VCaP (cell line): ENCODE measurements at regions not wholly inside any gene's neighbourhood (a gene's known extent, or its start where the extent isn't known, plus 50 kb on each side); places are given as distances from the start of the nearest gene placed in this dataset.

Experiments
- H3K27ac ChIP-seq: fragments of 450-650 bp; 2 replicates; pipeline ENCODE4 v1.5.1; 2017
- CTCF ChIP-seq: fragments of 450-650 bp; conservative IDR thresholded peaks from 2 replicates; pipeline ENCODE4 v1.5.1; 2017; ENCODE audit warnings: mild to moderate bottlenecking, moderate library complexity

GRCh38 chr6:23447731-23448130 lies 678.3 kb upstream of the NRSN1 start:
- H3K27ac ChIP-seq = peak overlapping the region; percentile 41; the same call in 1 of the 2 replicates
- no peak for TF ChIP-seq CTCF

GRCh38 chr6:23448281-23448680 lies 677.7 kb upstream of the NRSN1 start:
- no peak for TF ChIP-seq CTCF
- 0 out of 2 replicates have a peak overlapping the region, but pooled peaks have one; percentile 41 for H3K27ac ChIP-seq

GRCh38 chr6:23454080-23454976 lies 671.7 kb upstream of the NRSN1 start:
- no peak overlapping the region for H3K27ac ChIP-seq
- no peak for TF ChIP-seq CTCF

GRCh38 chr6:23455754-23456153 lies 670.3 kb upstream of the NRSN1 start:
- H3K27ac ChIP-seq = peak overlapping the region; percentile 72; the same call in 1 of the 2 replicates
- TF ChIP-seq CTCF = no peak

- peak overlapping the region; percentile 72 for H3K27ac ChIP-seq
- TF ChIP-seq CTCF = no peak
These were observed 669.6 kb upstream of the NRSN1 start for GRCh38 chr6:23456396-23456795.

- TF ChIP-seq CTCF = no peak
These were observed 668.7 kb upstream of the NRSN1 start for GRCh38 chr6:23457321-23457720.

GRCh38 chr6:23465912-23466311 lies 660.1 kb upstream of the NRSN1 start:
- no peak for TF ChIP-seq CTCF
- H3K27ac ChIP-seq = no peak overlapping the region

More at GRCh38 chr6:23457321-23457720, 668.7 kb upstream of the NRSN1 start:
- H3K27ac ChIP-seq = peak overlapping the region; percentile 72
